ENCODE measurements at regions not wholly inside any gene's neighbourhood (a gene's known extent, or its start where the extent isn't known, plus 50 kb on each side); places are given as distances from the start of the nearest gene placed in this dataset.
"Not testable (repeated sequence)": the region's sequence is repeated elsewhere in the genome, so short reads cannot be mapped to it uniquely, and the experiment has no call there.

DNA sequence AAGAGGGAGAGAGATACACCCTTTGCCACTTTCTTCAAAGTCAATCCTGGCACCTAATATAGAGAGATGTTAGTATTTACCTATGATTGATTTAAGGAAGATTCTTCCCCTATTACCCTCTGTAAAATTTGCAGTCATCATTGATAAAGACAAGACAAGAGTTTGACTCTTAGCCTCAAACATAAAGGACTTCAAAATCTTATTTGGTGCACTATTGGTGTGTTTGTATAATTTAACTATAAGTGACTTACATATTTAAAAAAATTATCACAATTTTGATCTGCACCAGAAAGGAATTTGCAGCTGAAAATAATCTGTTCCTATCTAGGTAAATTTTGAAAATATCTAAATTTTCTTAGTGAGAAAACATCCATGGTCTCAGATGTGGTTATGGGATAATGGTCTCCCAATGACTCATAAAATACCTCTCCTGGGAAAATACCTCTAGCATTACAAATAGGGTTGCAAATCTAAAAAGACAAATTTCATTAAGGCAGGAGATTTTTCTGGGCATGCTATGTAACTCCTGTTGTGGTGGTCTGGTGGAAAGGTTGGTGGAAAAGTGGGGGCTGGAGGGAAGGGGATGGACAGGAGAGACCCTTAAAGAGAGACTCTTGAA lies 173.6 kb upstream of the MED14 start:
- no peaks in the 10 kb centered on the region for H3K9me3 ChIP-seq
- no peaks in the 10 kb centered on the region for H3K27me3 ChIP-seq
- H3K27ac ChIP-seq, result no peak overlapping the region
- no peak for ATAC-seq
- TF ChIP-seq, protein P1, sequence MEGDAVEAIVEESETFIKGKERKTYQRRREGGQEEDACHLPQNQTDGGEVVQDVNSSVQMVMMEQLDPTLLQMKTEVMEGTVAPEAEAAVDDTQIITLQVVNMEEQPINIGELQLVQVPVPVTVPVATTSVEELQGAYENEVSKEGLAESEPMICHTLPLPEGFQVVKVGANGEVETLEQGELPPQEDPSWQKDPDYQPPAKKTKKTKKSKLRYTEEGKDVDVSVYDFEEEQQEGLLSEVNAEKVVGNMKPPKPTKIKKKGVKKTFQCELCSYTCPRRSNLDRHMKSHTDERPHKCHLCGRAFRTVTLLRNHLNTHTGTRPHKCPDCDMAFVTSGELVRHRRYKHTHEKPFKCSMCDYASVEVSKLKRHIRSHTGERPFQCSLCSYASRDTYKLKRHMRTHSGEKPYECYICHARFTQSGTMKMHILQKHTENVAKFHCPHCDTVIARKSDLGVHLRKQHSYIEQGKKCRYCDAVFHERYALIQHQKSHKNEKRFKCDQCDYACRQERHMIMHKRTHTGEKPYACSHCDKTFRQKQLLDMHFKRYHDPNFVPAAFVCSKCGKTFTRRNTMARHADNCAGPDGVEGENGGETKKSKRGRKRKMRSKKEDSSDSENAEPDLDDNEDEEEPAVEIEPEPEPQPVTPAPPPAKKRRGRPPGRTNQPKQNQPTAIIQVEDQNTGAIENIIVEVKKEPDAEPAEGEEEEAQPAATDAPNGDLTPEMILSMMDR (IDR thresholded peaks at IDR 0.05), result no peak
- TF ChIP-seq POLR2AphosphoS5 (IDR thresholded peaks at IDR 0.05), result no peak
- no peak for TF ChIP-seq POLR2A (IDR thresholded peaks at IDR 0.05)
- TF ChIP-seq EP300 (IDR thresholded peaks at IDR 0.05), result no peak
- H3K4me1 ChIP-seq, result no peaks in the 10 kb centered on the region
- H3K36me3 ChIP-seq, result no peaks in the 10 kb centered on the region
- no peak overlapping the region for H3K4me3 ChIP-seq

DNA sequence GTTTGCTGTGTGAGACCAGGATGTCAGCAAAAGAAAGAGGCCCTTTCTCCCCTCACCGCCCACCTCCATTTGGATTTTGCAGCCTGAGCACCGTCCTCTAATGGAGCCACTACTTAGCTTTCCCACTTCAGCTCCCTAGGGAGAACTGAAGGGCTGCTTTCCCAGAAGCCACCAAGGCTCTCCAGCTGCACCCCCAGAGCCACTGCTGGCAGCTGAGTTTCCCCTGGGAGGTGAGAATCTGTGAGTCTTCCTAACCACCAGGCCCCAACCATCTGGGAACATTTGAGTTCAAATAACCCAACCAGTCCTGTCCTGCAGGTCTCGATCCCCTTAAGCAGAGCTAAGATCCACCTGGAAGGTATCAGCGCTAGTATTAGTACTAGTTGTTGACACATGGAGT lies 173.1 kb upstream of the USP9X start:
- no peaks in the 10 kb centered on the region for H3K9me3 ChIP-seq
- H3K27ac ChIP-seq, result no peak overlapping the region
- ATAC-seq, result no peak
- 90% methylated on average over 3 of the region's 4 CpGs; no CpG with 5 or more reads in 1 of the 2 donors for WGBS, 2 donors (ENCODE audit: low coverage in 1 of 2)
- no peaks in the 10 kb centered on the region for H3K27me3 ChIP-seq
- no peaks in the 10 kb centered on the region for H3K4me1 ChIP-seq
- H3K4me3 ChIP-seq, result no peak overlapping the region
- no peak for TF ChIP-seq EP300 (IDR thresholded peaks at IDR 0.05)
- TF ChIP-seq, protein P1 (IDR thresholded peaks at IDR 0.05), result no peak
- TF ChIP-seq POLR2A (IDR thresholded peaks at IDR 0.05), result no peak
- no peak for TF ChIP-seq POLR2AphosphoS5 (IDR thresholded peaks at IDR 0.05)
- H3K36me3 ChIP-seq, result no peaks in the 10 kb centered on the region

DNA sequence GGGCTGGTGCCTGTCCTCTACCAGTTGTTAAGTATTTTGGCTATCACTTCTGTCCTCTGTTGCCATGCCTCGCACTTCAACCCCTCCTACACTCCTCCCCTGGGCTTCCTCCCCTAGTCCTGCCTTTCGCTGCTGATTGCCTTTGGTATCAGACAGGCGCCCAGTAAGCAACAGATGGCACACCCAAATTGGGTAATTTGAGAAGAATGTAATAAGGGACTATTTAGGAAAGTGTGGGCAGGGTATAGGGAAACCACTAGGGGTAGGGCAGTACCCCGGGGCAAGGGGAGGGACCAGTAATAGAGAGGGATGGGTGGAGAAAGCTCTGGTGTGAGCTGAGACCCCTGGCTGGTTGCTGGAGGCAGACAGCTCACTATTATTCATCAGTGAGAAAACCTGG lies 172.7 kb upstream of the USP9X start:
- Histone ChIP-seq H3K27ac (no peak overlapping the region), H3K36me3 (no peaks in the 10 kb centered on the region), H3K4me1 (no peaks in the 10 kb centered on the region), H3K9me3 (no peaks in the 10 kb centered on the region), H3K27me3 (no peaks in the 10 kb centered on the region), H3K4me3 (no peak overlapping the region)
- 80% methylated on average over 1 of the region's 4 CpGs; no CpG with 5 or more reads in 1 of the 2 donors for WGBS, 2 donors (ENCODE audit: low coverage in 1 of 2)
- ATAC-seq, result no peak
- TF ChIP-seq, protein P1 (IDR thresholded peaks at IDR 0.05), result no peak
- no peak for TF ChIP-seq POLR2AphosphoS5 (IDR thresholded peaks at IDR 0.05)
- TF ChIP-seq POLR2A (IDR thresholded peaks at IDR 0.05), result no peak
- no peak for TF ChIP-seq EP300 (IDR thresholded peaks at IDR 0.05)

DNA sequence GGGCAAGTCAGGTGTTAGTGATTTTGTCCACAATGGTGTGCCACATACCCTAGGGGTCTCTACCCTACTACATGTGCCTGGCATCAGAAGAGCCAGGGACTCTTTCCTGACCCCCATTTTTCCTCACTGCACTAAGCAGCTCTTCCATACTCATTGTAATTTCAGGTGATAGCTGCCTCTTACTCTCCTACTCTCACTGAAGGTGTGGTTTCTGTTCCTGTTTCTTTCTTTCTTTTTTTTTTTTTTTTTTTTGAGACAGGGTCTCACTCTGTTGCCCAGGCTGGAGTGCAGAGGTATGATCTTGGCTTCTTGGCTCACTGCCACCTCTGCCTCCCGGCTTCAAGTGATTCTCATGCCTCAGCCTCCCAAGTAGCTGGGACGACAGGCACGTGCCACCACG lies 164.9 kb upstream of the USP9X start:
- TF ChIP-seq EP300 (IDR thresholded peaks at IDR 0.05) (no peak), POLR2A (IDR thresholded peaks at IDR 0.05) (no peak), POLR2AphosphoS5 (IDR thresholded peaks at IDR 0.05) (no peak)
- TF ChIP-seq, protein P1 (IDR thresholded peaks at IDR 0.05), result no peak
- Histone ChIP-seq H3K27me3 (no peaks in the 10 kb centered on the region), H3K27ac (no peak overlapping the region), H3K4me1 (no peaks in the 10 kb centered on the region), H3K4me3 (no peak overlapping the region), H3K9me3 (no peaks in the 10 kb centered on the region), H3K36me3 (no peaks in the 10 kb centered on the region)
- WGBS, 2 donors (ENCODE audit: low coverage in 1 of 2), result no CpG with 5 or more reads among the region's 4 CpGs
- no peak for ATAC-seq

DNA sequence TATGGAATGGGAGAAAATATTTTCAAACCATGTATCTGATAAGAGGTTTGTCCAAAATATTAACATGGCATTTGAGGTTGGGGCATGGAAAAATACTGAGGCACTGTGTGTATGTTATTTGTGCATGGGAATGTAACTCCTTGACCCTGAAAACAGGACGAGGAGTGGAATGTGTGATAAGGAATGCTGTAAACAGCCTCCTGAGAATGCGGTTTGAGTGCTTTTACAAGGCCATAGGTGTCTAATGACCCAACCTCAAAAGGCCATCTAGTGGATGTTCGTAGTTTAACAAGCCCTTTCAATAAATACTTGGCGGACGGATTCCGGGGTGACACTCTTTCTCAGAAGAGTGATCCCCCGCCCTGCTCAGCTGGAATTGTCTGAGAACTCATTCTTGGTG lies 162.9 kb upstream of the USP9X start:
- Histone ChIP-seq H3K27me3 (no peaks in the 10 kb centered on the region), H3K4me1 (no peaks in the 10 kb centered on the region), H3K27ac (no peak overlapping the region), H3K9me3 (no peaks in the 10 kb centered on the region), H3K4me3 (no peak overlapping the region), H3K36me3 (no peaks in the 10 kb centered on the region)
- ATAC-seq, result no peak
- TF ChIP-seq POLR2A (IDR thresholded peaks at IDR 0.05) (no peak), POLR2AphosphoS5 (IDR thresholded peaks at IDR 0.05) (no peak), EP300 (IDR thresholded peaks at IDR 0.05) (no peak)
- TF ChIP-seq, protein P1 (IDR thresholded peaks at IDR 0.05), result no peak
- 10 to 43% methylated on average over 3 to 6 of the region's 7 CpGs for WGBS, 2 donors (ENCODE audit: low coverage in 1 of 2)

DNA sequence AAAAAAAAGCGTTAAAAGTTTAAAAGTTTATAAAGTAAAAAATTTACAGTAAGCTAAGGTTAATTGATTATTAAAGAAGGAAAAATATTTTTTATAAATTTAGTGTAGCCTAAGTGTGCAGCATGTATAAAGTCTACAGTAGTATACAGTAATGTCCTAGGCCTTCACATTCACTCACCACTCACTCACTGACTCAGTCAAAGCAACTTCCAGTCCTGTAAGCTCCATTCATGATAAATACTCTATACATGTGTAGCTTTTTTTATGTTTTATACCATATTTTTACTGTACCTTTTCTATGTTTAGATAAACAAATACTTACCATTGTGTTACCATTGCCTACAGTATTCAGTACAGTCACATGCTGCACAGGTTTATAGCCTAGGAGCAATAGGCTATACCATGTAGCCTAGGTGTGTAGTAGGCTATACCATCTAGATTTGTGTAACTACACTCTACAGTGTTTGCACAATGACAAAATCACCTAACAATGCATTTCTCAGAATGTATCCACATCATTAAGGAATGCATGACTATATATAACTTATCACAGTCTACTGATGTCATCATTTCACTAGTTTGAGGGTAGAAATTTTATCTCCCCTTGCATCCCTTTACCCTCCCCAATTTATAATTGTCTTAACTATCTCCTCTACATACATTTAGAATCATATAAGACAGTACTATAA lies 158.4 kb upstream of the USP9X start:
- 86 to 100% methylated on average over 1 of the region's 1 CpG for WGBS, 2 donors (ENCODE audit: low coverage in 1 of 2)
- not testable (repeated sequence) for H3K4me3 ChIP-seq, H3K9me3 ChIP-seq, ATAC-seq, H3K36me3 ChIP-seq, H3K4me1 ChIP-seq, H3K27me3 ChIP-seq, H3K27ac ChIP-seq

Data from gastroesophageal sphincter (tissue), 4 donors.